DND-41 (cell line): ENCODE measurements at regions not wholly inside any gene's neighbourhood (a gene's known extent, or its start where the extent isn't known, plus 50 kb on each side); places are given as distances from the start of the nearest gene placed in this dataset.

Experiments used
- CTCF ChIP-seq: IDR thresholded peaks from 2 replicates; pipeline ENCODE4 v1.5.1; 2012; ENCODE audit warnings: borderline replicate concordance, low read length, moderate library complexity, mild to moderate bottlenecking; ENCODE audit not compliant: poor library complexity, severe bottlenecking; ENCODE audit errors: extremely low read depth
- EZH2 ChIP-seq: IDR thresholded peaks from 3 replicates; pipeline ENCODE4 v1.6.1; 2012; ENCODE audit warnings: borderline replicate concordance, low read depth, mild to moderate bottlenecking, moderate library complexity, low read length, inconsistent platforms; ENCODE audit not compliant: severe bottlenecking

GRCh38 chr16:80314042-80314441, 226.8 kb upstream of the DYNLRB2 start:
- no peak for TF ChIP-seq CTCF
- TF ChIP-seq EZH2: no peak
